ENCODE measurements at regions not wholly inside any gene's neighbourhood (a gene's known extent, or its start where the extent isn't known, plus 50 kb on each side); places are given as distances from the start of the nearest gene placed in this dataset.

DNA sequence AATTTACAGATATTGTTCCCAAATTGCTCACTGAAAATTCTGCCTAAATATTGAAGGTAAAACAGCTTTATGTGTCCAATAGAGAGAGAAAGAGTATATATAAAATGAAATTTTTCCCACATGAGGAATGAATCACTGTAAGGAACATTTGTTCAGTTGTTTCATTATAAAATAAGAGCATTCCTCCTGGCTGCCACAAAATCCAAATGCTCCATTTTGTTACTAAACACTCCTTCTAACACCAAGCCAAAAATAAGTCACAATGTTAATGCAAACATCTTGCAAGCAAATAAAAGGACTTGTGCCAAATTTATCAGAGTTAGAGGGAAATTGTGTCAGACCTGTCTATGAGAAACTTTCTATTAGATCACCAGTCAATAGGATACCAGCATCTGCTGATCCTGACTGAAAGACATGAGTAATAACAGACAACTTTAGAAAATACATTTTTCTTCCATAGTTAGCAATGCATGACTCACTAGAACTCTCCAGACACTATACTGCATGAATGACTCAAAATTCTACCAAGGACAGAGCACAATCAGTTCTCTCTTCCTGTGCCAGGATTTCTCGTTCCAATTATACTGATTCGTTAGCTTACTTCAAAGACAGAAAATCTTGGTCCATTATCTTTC, 83.5 kb upstream of the FNDC3A start:
- DNase-seq (ENCODE audit: low read depth): no peak
- TF ChIP-seq, protein P1, sequence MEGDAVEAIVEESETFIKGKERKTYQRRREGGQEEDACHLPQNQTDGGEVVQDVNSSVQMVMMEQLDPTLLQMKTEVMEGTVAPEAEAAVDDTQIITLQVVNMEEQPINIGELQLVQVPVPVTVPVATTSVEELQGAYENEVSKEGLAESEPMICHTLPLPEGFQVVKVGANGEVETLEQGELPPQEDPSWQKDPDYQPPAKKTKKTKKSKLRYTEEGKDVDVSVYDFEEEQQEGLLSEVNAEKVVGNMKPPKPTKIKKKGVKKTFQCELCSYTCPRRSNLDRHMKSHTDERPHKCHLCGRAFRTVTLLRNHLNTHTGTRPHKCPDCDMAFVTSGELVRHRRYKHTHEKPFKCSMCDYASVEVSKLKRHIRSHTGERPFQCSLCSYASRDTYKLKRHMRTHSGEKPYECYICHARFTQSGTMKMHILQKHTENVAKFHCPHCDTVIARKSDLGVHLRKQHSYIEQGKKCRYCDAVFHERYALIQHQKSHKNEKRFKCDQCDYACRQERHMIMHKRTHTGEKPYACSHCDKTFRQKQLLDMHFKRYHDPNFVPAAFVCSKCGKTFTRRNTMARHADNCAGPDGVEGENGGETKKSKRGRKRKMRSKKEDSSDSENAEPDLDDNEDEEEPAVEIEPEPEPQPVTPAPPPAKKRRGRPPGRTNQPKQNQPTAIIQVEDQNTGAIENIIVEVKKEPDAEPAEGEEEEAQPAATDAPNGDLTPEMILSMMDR (conservative IDR thresholded peaks at IDR 0.05; ENCODE audit: low read depth, low read length): no peak
- H3K4me3 ChIP-seq (ENCODE audit: low read depth, low read length): no peak overlapping the region

DNA sequence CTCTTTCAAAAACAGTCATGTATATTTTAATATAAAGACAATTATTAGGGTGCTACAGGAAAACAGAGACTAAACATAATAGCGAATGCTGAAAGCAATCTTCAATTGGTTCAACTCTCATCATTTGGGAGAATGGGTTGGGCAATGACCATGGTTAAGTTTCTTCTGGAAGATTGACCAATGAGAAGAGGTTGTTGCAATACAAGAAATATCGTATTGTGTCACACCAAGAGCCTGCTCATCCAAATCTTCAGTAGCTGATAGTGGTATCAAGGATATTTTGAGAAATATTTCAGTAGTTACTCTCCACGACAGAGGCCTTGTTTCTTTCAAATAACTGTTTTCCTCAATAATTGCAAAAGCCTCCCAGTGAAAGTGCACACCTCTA, 83.0 kb upstream of the FNDC3A start:
- H3K4me3 ChIP-seq (ENCODE audit: low read depth, low read length): no peak overlapping the region
- no peak for DNase-seq (ENCODE audit: low read depth)
- TF ChIP-seq, protein P1 (conservative IDR thresholded peaks at IDR 0.05; ENCODE audit: low read depth, low read length): no peak

DNA sequence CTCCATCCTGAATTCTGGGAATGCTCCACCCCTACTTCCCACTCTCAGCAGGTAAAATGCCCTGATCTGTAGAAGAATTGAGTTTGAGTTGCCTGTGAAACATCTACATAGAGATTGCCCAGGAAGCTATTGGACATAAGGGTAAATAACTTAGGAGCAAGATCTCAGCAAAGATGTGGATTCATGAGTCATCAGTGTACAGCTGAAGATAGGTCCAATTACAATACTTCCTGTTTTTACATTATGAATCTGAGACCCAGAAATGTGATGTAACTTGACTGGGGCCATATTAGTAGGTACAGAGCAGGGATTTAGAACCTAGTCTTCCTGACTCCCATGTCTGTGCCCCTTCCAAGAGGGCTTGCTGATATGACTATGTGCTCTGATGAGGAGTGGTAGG, 79.4 kb upstream of the FNDC3A start:
- no peak for DNase-seq (ENCODE audit: low read depth)
- TF ChIP-seq, protein P1 (conservative IDR thresholded peaks at IDR 0.05; ENCODE audit: low read depth, low read length): no peak

DNA sequence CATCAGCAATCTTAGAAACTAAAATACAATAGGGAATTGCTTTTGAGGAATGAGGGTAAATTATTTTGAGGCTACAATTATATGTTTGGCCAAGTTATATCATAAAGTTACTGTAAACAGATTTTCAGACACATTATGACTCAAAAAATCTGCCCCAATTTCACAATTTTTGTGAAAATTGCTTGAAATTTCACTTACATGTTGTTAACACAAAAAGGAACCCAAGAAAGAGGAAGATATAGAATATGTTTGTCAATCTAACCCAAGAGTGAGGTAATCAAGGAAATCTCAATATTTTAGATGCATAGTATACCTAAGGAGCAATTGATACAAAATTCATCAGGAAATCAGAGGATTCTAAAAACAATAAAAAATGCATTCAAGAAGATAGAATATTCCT, 73.9 kb upstream of the FNDC3A start:
- TF ChIP-seq, protein P1 (conservative IDR thresholded peaks at IDR 0.05; ENCODE audit: low read depth, low read length): no peak
- DNase-seq (ENCODE audit: low read depth): no peak
- no peak overlapping the region for H3K4me3 ChIP-seq (ENCODE audit: low read depth, low read length)

More for the DNA sequence above, 79.4 kb upstream of the FNDC3A start:
- H3K4me3 ChIP-seq (ENCODE audit: low read depth, low read length): no peak overlapping the region

DNA sequence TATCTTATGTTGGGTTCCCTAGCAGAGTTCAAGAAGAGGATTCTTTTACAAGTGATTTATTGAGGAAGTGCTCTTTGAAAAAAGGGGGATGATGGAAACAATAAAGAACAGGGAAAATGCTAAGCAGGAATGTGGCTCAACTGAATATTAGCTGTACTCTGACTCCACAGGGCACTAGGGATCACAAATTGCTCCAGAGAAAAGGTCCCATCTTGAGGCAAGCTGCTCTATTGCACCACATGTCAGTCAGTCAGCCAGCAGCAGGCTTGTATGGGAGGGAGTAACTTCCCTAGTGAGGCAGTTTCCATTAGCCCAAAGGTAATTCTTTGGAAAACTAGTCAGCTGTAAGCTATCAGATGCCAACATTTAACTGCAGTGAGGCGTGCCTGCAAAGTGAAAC, 73.3 kb upstream of the FNDC3A start:
- peak; percentile 58 for DNase-seq (ENCODE audit: low read depth)
- no peak overlapping the region for H3K4me3 ChIP-seq (ENCODE audit: low read depth, low read length)
- TF ChIP-seq, protein P1 (conservative IDR thresholded peaks at IDR 0.05; ENCODE audit: low read depth, low read length): no peak

DNA sequence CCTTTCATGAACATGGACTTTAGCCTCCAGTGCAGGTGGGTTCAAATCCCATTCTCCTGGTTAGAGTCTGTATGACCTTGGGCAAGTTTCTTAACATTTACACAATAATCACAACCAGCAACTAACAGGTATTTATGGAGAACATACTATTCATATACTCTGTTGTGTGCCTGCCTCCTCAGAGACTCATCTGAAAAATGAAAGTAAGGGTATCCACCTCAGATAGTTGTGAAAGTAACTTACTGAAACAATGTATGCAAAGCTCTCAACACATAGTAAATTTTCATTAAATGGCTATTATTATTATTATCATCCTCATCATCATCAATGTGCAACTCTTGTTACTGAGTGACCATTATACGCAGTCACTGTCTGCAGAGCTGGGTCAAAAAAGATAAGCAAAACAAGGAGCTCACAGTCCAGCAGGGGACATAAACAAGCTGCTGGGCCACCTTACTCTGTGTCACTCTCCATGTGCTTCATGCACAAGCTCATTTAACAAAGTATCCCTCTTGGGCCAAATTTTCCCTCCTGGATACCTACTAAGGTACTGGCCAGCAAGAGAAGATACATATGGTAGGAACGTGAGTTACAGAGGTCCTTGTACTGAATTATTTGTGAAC, 70.9 kb upstream of the FNDC3A start:
- TF ChIP-seq, protein P1 (conservative IDR thresholded peaks at IDR 0.05; ENCODE audit: low read depth, low read length): no peak
- no peak overlapping the region for H3K4me3 ChIP-seq (ENCODE audit: low read depth, low read length)

DNA sequence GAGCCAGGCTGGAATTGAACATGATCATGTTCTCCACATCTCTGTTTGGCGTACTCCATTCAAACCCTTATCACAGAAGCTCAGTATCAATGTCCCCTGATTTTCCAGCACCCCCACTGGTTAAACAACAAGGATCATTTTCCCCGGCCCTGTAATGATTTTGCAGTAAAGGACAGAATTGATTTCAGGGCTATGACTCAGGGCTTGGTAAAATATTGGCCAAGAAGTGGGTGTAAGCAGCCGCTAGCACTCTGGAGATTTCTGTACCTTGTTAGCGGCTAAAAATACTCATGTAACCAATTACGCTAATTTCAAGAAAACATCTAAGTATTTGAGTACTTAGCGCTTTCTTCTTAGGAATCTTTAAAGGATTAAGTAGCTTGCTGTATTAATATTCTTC, 69.5 kb upstream of the FNDC3A start:
- no peak for DNase-seq (ENCODE audit: low read depth)
- H3K4me3 ChIP-seq (ENCODE audit: low read depth, low read length): no peak overlapping the region
- TF ChIP-seq, protein P1 (conservative IDR thresholded peaks at IDR 0.05; ENCODE audit: low read depth, low read length): no peak

More for the DNA sequence above, 70.9 kb upstream of the FNDC3A start:
- no peak for DNase-seq (ENCODE audit: low read depth)

All from epithelial cell of proximal tubule (primary cell).